CD14-positive monocyte (primary cell): ENCODE measurements at regions not wholly inside any gene's neighbourhood (a gene's known extent, or its start where the extent isn't known, plus 50 kb on each side); places are given as distances from the start of the nearest gene placed in this dataset.
"Not testable (repeated sequence)": the region's sequence is repeated elsewhere in the genome, so short reads cannot be mapped to it uniquely, and the experiment has no call there.

Experiments used
- DNase-seq, 3 donors: peaks; one replicate each; pipeline ENCODE4 v3.0.0-alpha.2; 2011 to 2022
- H2AFZ ChIP-seq: 2 replicates; pipeline ENCODE4 v1.6.0; 2012; ENCODE audit warnings: mild to moderate bottlenecking, low read depth, low read length, inconsistent platforms; ENCODE audit not compliant: insufficient read depth, poor library complexity, severe bottlenecking
- H3K27ac ChIP-seq, 2 donors: 1 replicate in 1 of 2; 2 replicates in 1 of 2; pipeline ENCODE4 v1.5.1; 2012 to 2013; ENCODE audit warnings: low read length in 2 of 2, control low read depth in 1 of 2, inconsistent platforms in 1 of 2, low read depth in 1 of 2, mild to moderate bottlenecking in 1 of 2
- H3K27me3 ChIP-seq, 2 donors: one replicate each; pipeline versions ENCODE4 v1.6.0 to v1.6.1; 2011 to 2013; ENCODE audit warnings: low read length in 2 of 2; ENCODE audit not compliant: control insufficient read depth in 2 of 2, insufficient read depth in 2 of 2
- H3K36me3 ChIP-seq, 2 donors: replicated peaks in 1 of 2; 1 replicate in 1 of 2; 2 replicates in 1 of 2; pipeline versions ENCODE4 v1.5.1 to v1.6.1; 2012 to 2013; ENCODE audit warnings: low read length in 2 of 2, control low read depth in 1 of 2, inconsistent platforms in 1 of 2, mild to moderate bottlenecking in 1 of 2; ENCODE audit not compliant: insufficient read depth in 2 of 2, control insufficient read depth in 1 of 2
- H3K4me1 ChIP-seq, 2 donors: 1 replicate in 1 of 2; 2 replicates in 1 of 2; pipeline versions ENCODE4 v1.5.1 to v1.6.1; 2012 to 2013; ENCODE audit warnings: low read length in 2 of 2, control low read depth in 1 of 2, inconsistent platforms in 1 of 2, mild to moderate bottlenecking in 1 of 2, moderate library complexity in 1 of 2; ENCODE audit not compliant: insufficient read depth in 2 of 2, control insufficient read depth in 1 of 2
- H3K4me2 ChIP-seq: replicated peaks from 2 replicates; pipeline ENCODE3; 2012; ENCODE audit warnings: low read length, moderate library complexity, mild to moderate bottlenecking; ENCODE audit not compliant: poor library complexity, severe bottlenecking; ENCODE audit errors: extremely low read depth
- H3K4me3 ChIP-seq, 3 experiments: fragments of 200-600 bp in 1 of 3; sonication (generic) in 1 of 3; replicated peaks in 1 of 3; 1 replicate in 2 of 3; 2 replicates in 1 of 3; pipeline ENCODE4 v1.5.1; 2011 to 2013; ENCODE audit warnings: low read length in 3 of 3, mild to moderate bottlenecking in 3 of 3, control low read depth in 2 of 3, low read depth in 2 of 3, inconsistent platforms in 1 of 3, moderate library complexity in 1 of 3
- H3K79me2 ChIP-seq: 2 replicates; pipeline ENCODE4 v1.6.0; 2012; ENCODE audit warnings: mild to moderate bottlenecking, control low read depth, inconsistent platforms, low read length, moderate library complexity; ENCODE audit not compliant: insufficient read depth
- H3K9ac ChIP-seq: 2 replicates; pipeline ENCODE4 v1.6.0; 2017; ENCODE audit warnings: low read length, mild to moderate bottlenecking; ENCODE audit not compliant: insufficient read depth, poor library complexity, severe bottlenecking
- H3K9me3 ChIP-seq, 2 donors: replicated peaks in 1 of 2; 1 replicate in 1 of 2; 2 replicates in 1 of 2; pipeline versions ENCODE4 v1.5.1 to v1.6.1; 2012 to 2013; ENCODE audit warnings: low read length in 2 of 2, control low read depth in 1 of 2; ENCODE audit not compliant: control insufficient read depth in 1 of 2, insufficient read depth in 1 of 2
- H4K20me1 ChIP-seq: 2 replicates; pipeline ENCODE4 v1.6.0; 2012; ENCODE audit warnings: mild to moderate bottlenecking, low read length, control low read depth, moderate library complexity; ENCODE audit not compliant: insufficient read depth
- H3K27ac Mint-ChIP-seq, 7 donors: one replicate each; pipeline ENCODE4 v1.8.0; 2020; ENCODE audit warnings: mild to moderate bottlenecking in 7 of 7, mixed read lengths in 7 of 7, moderate library complexity in 6 of 7, inconsistent platforms in 2 of 7
- H3K27me3 Mint-ChIP-seq, 3 donors: one replicate each; pipeline ENCODE4 v1.8.0; 2021 to 2022; ENCODE audit warnings: low read depth in 3 of 3, mild to moderate bottlenecking in 3 of 3, mixed read lengths in 3 of 3, moderate library complexity in 3 of 3, inconsistent platforms in 1 of 3
- H3K36me3 Mint-ChIP-seq, 2 donors: one replicate each; pipeline ENCODE4 v1.8.0; 2020; ENCODE audit warnings: mixed read lengths in 2 of 2, inconsistent platforms in 1 of 2, mild to moderate bottlenecking in 1 of 2
- H3K4me1 Mint-ChIP-seq: one replicate; pipeline ENCODE4 v1.8.0; 2020; ENCODE audit warnings: mild to moderate bottlenecking, mixed read lengths
- H3K4me3 Mint-ChIP-seq, 2 donors: one replicate each; pipeline ENCODE4 v1.8.0; 2020; ENCODE audit warnings: mild to moderate bottlenecking in 2 of 2, mixed read lengths in 2 of 2, moderate library complexity in 1 of 2
- H3K9me3 Mint-ChIP-seq, 7 donors: one replicate each; pipeline ENCODE4 v1.8.0; 2020 to 2022; ENCODE audit warnings: mixed read lengths in 7 of 7, mild to moderate bottlenecking in 6 of 7, moderate library complexity in 6 of 7, inconsistent platforms in 2 of 7
- WGBS: methylation state at CpG from one replicate; pipeline ENCODE4 v1.1.5; 2013; ENCODE audit warnings: missing lambda C conversion rate; ENCODE audit not compliant: insufficient coverage; 5-methylcytosine and 5-hydroxymethylcytosine counted together
- intact Hi-C, 2 donors: fragments of 100-400 bp; cut with micrococcal nuclease; formaldehyde crosslinking; loops; one replicate each; pipeline versions ENCODE4 v1.15.0 to v1.15.1; 2023
- TF ChIP-seq, protein P1 (sequence below): fragments of 200-600 bp; IDR thresholded peaks from one replicate; pipeline ENCODE4 v1.8.0; 2022; ENCODE audit warnings: antibody characterized with exemption, mild to moderate bottlenecking

DNA sequence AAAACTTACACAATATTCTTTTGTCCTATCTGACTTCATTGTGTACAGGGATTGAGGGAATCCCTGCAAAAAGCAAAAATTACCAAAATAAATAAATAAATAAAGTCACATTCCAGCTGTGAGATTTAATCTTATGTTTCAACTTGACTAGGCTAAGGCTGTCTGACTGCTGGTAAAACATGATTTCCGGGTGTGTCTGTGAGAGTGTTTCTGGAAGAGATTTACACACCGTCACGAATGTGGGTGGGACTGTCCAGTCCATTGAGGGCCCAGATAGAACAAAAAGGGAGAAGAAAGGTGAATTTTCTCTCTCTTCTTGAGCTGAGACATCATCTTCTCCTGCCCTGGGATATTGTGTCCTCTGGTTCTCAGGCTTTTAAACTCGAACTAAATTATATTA, 166.1 kb downstream of the LIG4 start:
- H3K9ac ChIP-seq = no peak overlapping the region
- H3K79me2 ChIP-seq = no peaks in the 10 kb centered on the region
- H3K36me3 ChIP-seq = no peaks in the 10 kb centered on the region
- H3K27me3 ChIP-seq = no peaks in the 10 kb centered on the region
- intact Hi-C loops = no loop called here
- H3K4me1 ChIP-seq = no peaks in the 10 kb centered on the region
- no peak overlapping the region for H2AFZ ChIP-seq
- H3K4me2 ChIP-seq = no peak overlapping the region
- no peaks in the 10 kb centered on the region for H3K27me3 Mint-ChIP-seq
- H3K4me3 ChIP-seq = no peak overlapping the region
- H4K20me1 ChIP-seq = no peaks in the 10 kb centered on the region
- H3K9me3 Mint-ChIP-seq = peaks cover 1 to 8% (median 3%) of the 10 kb centered on the region in 7 donors
- H3K4me3 Mint-ChIP-seq = no peak overlapping the region
- WGBS = 92% methylated on average over 4 of the region's 4 CpGs
- no peaks in the 10 kb centered on the region for H3K4me1 Mint-ChIP-seq
- H3K27ac ChIP-seq = no peak overlapping the region
- TF ChIP-seq, protein P1, sequence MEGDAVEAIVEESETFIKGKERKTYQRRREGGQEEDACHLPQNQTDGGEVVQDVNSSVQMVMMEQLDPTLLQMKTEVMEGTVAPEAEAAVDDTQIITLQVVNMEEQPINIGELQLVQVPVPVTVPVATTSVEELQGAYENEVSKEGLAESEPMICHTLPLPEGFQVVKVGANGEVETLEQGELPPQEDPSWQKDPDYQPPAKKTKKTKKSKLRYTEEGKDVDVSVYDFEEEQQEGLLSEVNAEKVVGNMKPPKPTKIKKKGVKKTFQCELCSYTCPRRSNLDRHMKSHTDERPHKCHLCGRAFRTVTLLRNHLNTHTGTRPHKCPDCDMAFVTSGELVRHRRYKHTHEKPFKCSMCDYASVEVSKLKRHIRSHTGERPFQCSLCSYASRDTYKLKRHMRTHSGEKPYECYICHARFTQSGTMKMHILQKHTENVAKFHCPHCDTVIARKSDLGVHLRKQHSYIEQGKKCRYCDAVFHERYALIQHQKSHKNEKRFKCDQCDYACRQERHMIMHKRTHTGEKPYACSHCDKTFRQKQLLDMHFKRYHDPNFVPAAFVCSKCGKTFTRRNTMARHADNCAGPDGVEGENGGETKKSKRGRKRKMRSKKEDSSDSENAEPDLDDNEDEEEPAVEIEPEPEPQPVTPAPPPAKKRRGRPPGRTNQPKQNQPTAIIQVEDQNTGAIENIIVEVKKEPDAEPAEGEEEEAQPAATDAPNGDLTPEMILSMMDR = no peak
- DNase-seq = no peak
- H3K27ac Mint-ChIP-seq = no peak overlapping the region
- peaks cover 0 to 3% of the 10 kb centered on the region in 2 donors for H3K9me3 ChIP-seq
- H3K36me3 Mint-ChIP-seq = no peaks in the 10 kb centered on the region

DNA sequence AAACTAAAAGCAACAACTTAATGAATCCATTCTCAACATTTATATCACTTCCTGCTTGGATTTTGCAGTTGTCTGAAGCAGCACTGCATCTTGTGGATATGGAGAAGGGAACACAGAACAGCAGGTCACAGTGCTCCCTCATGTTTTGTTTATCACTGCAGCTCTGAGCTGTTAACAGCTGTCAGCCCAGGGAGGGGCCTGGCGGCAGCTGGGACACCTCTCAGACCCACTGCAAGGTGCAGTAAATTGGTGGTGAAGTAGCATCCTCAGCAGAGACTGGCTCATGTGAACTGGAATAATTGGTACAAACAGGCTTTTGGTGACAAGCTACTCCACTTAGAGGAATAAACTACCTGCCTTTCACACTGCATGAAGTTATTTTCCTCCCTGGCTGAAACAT, 170.4 kb downstream of the LIG4 start:
- Histone ChIP-seq H2AFZ (no peak overlapping the region), H3K27ac (no peak overlapping the region), H3K79me2 (no peaks in the 10 kb centered on the region), H3K4me1 (no peaks in the 10 kb centered on the region), H3K4me2 (no peak overlapping the region), H3K4me3 (no peak overlapping the region), H4K20me1 (no peaks in the 10 kb centered on the region), H3K9ac (no peak overlapping the region), H3K27me3 (no peaks in the 10 kb centered on the region), H3K36me3 (no peaks in the 10 kb centered on the region), H3K9me3 (peaks cover 0 to 1% of the 10 kb centered on the region in 2 donors)
- WGBS = 67% methylated on average over 1 of the region's 1 CpG
- Mint-ChIP-seq H3K36me3 (no peaks in the 10 kb centered on the region), H3K27me3 (no peaks in the 10 kb centered on the region), H3K9me3 (peaks cover 0 to 8% (median 2%) of the 10 kb centered on the region in 7 donors), H3K4me1 (no peaks in the 10 kb centered on the region), H3K4me3 (no peak overlapping the region), H3K27ac (no peak overlapping the region)
- DNase-seq = no peak
- intact Hi-C loops = no loop called here
- TF ChIP-seq, protein P1 = no peak

DNA sequence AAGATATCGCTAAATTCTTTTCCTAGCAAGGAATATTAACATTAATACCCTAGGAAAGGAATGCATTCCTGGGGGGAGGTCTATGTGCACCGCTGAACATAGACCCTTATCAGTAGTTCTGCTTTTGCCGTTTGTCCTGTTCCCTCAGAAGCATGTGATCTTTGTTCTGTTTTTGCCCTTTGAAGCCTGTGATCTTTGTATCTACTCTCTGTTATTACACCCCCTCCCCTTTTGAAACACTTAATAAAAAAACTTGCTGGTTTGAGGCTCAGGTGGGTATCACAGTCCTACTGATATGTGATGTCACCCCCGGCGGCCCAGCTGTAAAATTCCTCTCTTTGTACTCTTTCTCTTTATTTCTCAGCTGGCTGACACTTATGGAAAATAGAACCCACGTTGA, 172.5 kb downstream of the LIG4 start:
- H3K4me1 Mint-ChIP-seq, H3K27ac ChIP-seq, H3K9ac ChIP-seq, H3K36me3 ChIP-seq, H2AFZ ChIP-seq, H3K9me3 ChIP-seq, intact Hi-C loops, H4K20me1 ChIP-seq, H3K27me3 Mint-ChIP-seq, H3K36me3 Mint-ChIP-seq, DNase-seq, H3K79me2 ChIP-seq, H3K27ac Mint-ChIP-seq, H3K4me2 ChIP-seq, H3K4me3 Mint-ChIP-seq, H3K4me3 ChIP-seq, H3K4me1 ChIP-seq, H3K27me3 ChIP-seq: not testable (repeated sequence)
- H3K9me3 Mint-ChIP-seq = peaks cover 0 to 13% (median 3%) of the 10 kb centered on the region in 7 donors
- WGBS = 0% methylated on average over 1 of the region's 6 CpGs
